Omental fat pad (tissue), 3 donors: ENCODE measurements at regions not wholly inside any gene's neighbourhood (a gene's known extent, or its start where the extent isn't known, plus 50 kb on each side); places are given as distances from the start of the nearest gene placed in this dataset.
"Not testable (repeated sequence)": the region's sequence is repeated elsewhere in the genome, so short reads cannot be mapped to it uniquely, and the experiment has no call there.

Source experiments
- ATAC-seq: fragments of 150-250 bp; one replicate; pipeline ENCODE4 v1.9.1; 2016; ENCODE audit warnings: mild to moderate bottlenecking, moderate library complexity; ENCODE audit not compliant: low FRiP score
- DNase-seq: peaks from one replicate; pipeline ENCODE4 v3.0.0-alpha.2; 2019; ENCODE audit warnings: low spot score
- TF ChIP-seq, protein P1 (sequence below), 3 donors: fragments of 450-650 bp; IDR thresholded peaks; one replicate each; pipeline ENCODE4 v1.5.1; 2016 to 2017; ENCODE audit warnings: antibody characterized with exemption in 3 of 3, mild to moderate bottlenecking in 3 of 3, moderate library complexity in 2 of 3

DNA sequence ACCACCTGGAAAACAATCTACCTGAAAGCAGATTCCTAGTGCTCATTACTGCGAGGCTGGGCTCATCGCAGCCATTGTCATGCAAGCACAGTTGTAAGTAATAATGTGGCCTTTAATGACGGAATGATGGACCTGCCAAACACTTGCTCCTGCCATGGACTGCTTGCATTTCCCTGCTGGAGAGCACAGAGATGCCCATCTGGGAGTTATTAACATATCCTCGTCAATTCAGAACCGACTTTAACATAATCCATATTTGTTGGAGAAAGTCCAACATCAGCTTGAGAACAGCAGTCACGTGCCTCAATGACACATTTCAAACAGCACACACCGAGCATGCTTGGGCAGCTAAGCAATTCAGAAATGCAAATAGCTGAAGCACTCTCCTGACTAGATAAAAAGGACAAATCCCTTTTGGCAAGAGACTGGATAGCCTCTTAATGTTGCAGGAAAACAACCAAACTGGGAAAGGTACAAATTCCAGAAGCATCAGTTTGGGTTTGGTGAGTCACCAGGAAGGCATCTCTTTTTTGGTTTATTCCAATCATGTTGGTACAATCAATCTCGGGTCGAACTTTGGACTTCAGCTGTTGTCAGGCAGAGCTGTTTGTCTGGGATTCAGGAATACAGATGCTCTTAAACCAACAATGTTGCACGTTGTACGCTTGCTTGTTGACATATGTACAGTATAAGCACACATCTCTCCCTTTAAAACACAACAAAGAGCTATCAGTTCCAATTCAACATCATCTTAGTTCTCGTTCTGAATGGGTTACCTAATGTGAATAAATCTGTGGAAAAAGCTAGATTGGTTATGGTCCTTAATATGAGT, 395.8 kb downstream of the LNPK start:
- TF ChIP-seq, protein P1, sequence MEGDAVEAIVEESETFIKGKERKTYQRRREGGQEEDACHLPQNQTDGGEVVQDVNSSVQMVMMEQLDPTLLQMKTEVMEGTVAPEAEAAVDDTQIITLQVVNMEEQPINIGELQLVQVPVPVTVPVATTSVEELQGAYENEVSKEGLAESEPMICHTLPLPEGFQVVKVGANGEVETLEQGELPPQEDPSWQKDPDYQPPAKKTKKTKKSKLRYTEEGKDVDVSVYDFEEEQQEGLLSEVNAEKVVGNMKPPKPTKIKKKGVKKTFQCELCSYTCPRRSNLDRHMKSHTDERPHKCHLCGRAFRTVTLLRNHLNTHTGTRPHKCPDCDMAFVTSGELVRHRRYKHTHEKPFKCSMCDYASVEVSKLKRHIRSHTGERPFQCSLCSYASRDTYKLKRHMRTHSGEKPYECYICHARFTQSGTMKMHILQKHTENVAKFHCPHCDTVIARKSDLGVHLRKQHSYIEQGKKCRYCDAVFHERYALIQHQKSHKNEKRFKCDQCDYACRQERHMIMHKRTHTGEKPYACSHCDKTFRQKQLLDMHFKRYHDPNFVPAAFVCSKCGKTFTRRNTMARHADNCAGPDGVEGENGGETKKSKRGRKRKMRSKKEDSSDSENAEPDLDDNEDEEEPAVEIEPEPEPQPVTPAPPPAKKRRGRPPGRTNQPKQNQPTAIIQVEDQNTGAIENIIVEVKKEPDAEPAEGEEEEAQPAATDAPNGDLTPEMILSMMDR (IDR thresholded peaks at IDR 0.05) = no peak
- no peak for DNase-seq
- no peak for ATAC-seq

DNA sequence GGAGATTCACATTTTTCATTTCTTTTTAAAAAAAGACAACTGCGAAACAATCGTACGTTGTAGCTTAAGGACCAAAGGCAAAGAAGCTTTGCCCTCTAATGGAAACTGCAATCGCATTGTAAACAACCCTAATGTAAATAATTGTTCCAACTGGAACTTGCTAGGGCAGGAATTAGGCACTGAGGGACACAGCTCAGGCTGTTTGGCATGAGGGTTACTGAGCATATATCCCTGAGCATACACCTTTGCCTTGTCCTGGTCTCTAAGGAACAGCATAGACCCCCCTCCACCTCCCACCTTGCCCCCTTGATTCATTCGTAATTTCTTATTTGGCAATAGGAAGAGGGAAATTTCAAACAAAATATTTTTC, 396.4 kb downstream of the LNPK start:
- TF ChIP-seq, protein P1 (IDR thresholded peaks at IDR 0.05) = no peak

DNA sequence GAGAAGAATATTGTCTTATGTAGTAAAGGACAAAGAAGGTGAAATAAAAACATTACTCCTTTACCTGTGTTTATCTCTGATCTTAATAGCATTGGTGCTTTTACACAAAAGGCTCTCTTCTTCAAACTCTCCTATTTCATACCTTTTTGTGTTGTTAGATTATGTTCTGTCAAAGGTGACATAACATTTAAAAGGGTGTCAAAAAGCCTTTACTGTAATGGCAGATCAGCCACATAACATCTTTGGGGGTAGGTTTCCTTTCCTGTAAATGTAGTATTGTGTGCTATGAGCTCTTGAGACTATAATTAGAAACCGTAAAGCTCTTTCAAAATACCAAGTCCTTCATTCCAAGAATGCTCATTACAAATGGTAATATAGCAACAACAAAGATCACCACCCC, 400.1 kb downstream of the LNPK start:
- TF ChIP-seq, protein P1 (IDR thresholded peaks at IDR 0.05) = no peak
- DNase-seq (no peak), ATAC-seq (no peak)

More for the DNA sequence above, 396.4 kb downstream of the LNPK start:
- ATAC-seq = no peak
- no peak for DNase-seq

DNA sequence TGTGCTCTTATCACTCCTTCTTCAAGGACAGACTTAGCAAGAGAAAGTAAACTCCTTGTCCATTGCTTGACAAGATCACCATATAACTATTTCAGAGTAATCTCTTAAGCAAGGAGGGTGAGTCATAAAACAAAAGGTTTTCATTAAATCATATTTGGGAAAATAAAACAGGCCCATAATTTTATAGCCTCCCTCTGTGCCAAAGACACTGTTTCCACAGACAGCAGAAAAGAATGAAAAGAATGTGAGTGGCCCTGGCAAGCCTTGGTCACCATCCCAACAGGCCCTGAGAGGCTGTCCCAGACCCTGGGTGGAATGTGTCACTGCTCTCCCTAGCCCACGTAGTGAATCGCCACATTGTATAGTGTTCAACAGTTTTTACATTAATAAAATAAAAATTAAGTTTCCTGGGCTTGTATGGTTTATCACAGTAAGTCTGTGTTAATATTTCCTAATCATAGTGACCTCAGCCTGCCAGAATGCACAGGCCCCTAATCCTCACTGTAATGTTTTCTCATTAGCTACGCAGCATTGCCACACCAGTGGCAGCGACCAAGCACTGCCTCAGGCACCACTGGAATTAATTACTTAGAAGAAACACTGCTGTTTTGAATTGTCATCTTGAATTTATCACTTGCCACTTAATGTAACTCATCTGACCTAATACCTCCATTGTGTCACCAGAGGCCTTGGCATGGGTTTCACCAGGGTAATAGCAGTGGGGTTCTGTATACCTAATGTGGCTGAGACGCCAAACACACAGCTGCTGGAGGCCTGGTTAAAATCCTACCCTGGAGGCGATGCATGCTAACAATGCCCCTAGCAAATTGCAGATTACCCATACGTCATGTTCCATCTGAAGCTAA, 401.9 kb downstream of the LNPK start:
- TF ChIP-seq, protein P1 (IDR thresholded peaks at IDR 0.05) = no peak
- no peak for DNase-seq
- peak; percentile 28 for ATAC-seq

DNA sequence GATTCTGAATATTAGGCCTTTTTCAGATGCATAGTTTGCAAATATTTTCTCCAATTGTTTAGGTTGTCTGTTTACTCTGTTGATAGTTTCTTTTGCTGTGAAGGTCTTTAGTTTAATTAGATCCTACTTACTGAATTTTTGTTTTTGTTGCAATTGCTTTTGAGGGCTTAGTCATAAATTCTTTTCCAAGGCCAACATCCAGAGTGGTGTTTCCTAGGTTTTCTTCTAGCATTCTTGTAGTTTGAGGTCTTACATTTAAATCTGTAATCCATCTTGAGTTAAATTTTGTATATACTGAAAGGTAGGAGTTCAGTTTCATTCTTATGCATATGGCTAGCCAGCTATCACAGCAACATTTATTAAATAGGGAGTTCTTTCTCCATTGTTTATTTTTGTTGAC, 404.8 kb downstream of the LNPK start:
- no peak for ATAC-seq
- DNase-seq = no peak
- TF ChIP-seq, protein P1 (IDR thresholded peaks at IDR 0.05) = no peak

DNA sequence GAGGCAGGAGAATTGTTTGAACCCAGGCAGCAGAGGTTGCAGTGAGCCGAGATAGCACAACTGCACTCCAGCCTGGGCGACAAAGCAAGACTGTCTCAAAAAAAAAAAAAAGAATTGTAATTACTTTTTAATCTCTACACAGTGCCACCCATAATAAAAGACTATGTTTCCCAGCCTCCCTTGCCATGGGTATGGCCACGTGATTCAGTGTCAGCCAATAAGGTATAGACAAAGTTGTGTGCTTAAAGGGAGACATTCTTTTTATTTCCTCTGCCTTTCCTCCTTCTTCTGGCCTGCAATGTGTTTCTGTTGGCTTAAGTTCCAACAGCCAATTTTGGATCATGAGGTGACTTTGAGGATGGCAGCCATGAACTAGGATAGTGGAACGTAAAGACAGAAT, 406.9 kb downstream of the LNPK start:
- ATAC-seq (no peak), DNase-seq (no peak)
- TF ChIP-seq, protein P1 (IDR thresholded peaks at IDR 0.05) = no peak

DNA sequence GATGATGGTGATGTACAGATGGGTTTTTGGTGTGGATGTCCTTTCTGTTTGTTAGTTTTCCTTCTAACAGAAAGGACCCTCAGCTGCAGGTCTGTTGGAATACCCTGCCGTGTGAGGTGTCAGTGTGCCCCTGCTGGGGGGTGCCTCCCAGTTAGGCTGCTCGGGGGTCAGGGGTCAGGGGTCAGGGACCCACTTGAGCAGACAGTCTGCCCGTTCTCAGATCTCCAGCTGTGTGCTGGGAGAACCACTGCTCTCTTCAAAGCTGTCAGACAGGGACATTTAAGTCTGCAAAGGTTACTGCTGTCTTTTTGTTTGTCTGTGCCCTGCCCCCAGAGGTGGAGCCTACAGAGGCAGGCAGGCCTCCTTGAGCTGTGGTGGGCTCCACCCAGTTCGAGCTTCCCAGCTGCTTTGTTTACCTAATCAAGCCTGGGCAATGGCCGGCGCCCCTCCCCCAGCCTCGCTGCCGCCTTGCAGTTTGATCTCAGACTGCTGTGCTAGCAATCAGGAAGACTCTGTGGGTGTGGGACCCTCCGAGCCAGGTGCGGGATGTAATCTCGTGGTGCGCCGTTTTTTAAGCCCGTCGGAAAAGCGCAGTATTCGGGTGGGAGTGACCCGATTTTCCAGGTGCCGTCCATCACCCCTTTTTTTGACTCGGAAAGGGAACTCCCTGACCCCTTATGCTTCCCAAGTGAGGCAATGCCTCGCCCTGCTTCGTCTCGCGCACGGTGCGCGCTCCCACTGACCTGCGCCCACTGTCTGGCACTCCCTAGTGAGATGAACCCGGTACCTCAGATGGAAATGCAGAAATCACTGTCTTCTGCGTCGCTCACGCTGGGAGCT, 408.2 kb downstream of the LNPK start:
- DNase-seq, ATAC-seq: not testable (repeated sequence)

DNA sequence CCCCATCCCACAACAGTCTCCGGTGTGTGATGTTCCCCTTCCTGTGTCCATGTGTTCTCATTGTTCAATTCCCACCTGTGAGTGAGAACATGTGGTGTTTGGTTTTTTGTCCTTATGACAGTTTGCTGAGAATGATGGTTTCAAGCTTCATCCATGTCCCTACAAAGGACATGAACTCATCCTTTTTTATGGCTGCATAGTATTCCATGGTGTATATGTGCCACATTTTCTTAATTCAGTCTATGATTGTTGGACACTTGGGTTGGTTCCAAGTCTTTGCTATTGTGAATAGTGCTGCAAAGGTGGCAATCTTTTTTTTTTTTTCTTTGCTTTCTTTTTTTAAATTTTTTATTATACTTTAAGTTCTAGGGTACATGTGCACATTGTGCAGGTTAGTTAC, 406.7 kb upstream of the ATP5MC3 start:
- DNase-seq, ATAC-seq: not testable (repeated sequence)
